Thyroid gland (tissue), 4 donors: ENCODE measurements at regions not wholly inside any gene's neighbourhood (a gene's known extent, or its start where the extent isn't known, plus 50 kb on each side); places are given as distances from the start of the nearest gene placed in this dataset.

ENCODE experiments used
- POLR2A ChIP-seq, 2 donors: fragments of 450-650 bp; IDR thresholded peaks; one replicate each; pipeline ENCODE4 v1.6.1; 2017; ENCODE audit warnings: antibody characterized with exemption in 2 of 2, mild to moderate bottlenecking in 2 of 2, moderate library complexity in 1 of 2
- TF ChIP-seq, protein P1 (sequence below), 6 experiments: fragments of 200-600 bp in 3 of 6; fragments of 450-650 bp in 3 of 6; sonication (generic) in 3 of 6; IDR thresholded peaks; one replicate each; pipeline ENCODE4 v1.5.1; 2016 to 2019; ENCODE audit warnings: antibody characterized with exemption in 6 of 6, mild to moderate bottlenecking in 2 of 6, inconsistent platforms in 1 of 6, moderate library complexity in 1 of 6

DNA sequence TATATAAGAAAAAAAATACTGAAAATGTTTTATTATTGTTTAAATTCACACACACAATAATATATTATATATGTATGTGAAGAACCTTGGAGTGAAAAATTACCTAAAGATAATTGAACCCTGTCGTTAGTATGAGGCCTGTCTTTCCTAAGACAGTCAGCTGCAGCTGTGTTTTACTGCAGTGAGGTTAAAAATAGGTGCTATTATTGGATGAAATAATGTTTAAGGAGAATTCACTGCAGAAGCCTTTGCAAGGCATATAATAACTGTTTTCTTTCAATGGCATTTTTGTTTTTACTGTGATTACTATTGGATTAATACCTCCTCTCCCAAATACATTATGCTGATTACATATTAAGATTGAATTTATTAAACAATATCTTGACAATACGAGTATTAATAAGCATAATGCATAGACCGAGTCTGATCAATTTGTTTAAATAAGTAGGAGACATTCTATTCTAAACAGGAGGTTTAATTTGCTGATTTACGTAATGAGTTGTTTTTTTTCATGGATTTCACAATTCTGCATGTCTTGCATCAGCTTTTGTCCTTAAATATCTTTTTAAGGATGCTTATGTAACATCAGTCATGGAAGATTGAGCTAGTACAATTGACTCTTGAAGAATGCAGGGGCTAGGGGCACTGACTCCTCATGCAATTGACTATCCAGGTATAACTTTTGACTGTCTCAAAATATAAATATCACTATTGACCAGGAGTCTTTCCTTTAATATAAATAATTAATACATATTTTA lies 1181.1 kb upstream of the PCDH7 start:
- TF ChIP-seq, protein P1, sequence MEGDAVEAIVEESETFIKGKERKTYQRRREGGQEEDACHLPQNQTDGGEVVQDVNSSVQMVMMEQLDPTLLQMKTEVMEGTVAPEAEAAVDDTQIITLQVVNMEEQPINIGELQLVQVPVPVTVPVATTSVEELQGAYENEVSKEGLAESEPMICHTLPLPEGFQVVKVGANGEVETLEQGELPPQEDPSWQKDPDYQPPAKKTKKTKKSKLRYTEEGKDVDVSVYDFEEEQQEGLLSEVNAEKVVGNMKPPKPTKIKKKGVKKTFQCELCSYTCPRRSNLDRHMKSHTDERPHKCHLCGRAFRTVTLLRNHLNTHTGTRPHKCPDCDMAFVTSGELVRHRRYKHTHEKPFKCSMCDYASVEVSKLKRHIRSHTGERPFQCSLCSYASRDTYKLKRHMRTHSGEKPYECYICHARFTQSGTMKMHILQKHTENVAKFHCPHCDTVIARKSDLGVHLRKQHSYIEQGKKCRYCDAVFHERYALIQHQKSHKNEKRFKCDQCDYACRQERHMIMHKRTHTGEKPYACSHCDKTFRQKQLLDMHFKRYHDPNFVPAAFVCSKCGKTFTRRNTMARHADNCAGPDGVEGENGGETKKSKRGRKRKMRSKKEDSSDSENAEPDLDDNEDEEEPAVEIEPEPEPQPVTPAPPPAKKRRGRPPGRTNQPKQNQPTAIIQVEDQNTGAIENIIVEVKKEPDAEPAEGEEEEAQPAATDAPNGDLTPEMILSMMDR (IDR thresholded peaks at IDR 0.05): no peak
- no peak for TF ChIP-seq POLR2A (IDR thresholded peaks at IDR 0.05)
